Myocyte (in vitro differentiated cells): ENCODE measurements at regions not wholly inside any gene's neighbourhood (a gene's known extent, or its start where the extent isn't known, plus 50 kb on each side); places are given as distances from the start of the nearest gene placed in this dataset.

Experiments
- DNase-seq: peaks from one replicate; pipeline ENCODE4 v3.0.0-alpha.2; 2012; ENCODE audit warnings: low read depth

DNA sequence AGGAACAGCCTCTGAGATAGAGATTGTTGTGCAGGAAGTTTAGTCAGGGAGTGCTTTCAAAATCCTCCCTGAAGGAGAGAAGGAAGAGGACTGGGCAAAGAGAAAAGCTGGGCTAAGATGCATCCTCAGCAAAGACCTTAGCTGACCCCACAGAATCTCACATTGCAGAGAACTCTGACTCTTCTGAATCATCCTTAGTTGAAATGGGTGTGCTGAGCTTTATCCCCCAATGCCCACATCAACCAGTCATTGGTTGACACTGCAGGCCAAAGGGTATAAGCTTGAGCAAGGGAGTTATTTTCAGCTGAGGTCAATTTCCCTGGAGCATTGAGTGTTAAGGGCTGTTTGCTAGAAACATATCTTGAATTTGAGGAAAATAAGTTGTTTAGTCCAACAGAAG lies 732.2 kb downstream of the CBLN4 start:
- no peak for DNase-seq

DNA sequence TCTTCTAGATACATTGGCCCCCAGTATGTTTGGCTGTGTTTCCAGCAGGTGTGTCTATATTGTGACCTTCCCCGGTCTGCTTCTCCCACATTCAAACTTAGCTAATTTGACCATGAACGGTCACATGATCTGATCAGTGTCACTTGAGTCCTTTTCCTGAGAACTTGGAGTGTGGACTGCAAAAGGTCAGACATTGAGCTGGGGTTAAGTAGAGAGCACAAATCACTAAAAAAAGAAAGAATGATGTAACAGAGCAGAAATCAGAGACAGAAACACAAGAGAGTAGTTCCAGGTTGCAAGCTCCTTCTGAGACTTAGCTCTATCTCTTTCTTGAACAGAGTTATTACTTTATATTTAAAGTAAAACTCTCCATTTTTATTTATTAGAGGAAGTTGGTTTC lies 733.9 kb downstream of the CBLN4 start:
- no peak for DNase-seq

DNA sequence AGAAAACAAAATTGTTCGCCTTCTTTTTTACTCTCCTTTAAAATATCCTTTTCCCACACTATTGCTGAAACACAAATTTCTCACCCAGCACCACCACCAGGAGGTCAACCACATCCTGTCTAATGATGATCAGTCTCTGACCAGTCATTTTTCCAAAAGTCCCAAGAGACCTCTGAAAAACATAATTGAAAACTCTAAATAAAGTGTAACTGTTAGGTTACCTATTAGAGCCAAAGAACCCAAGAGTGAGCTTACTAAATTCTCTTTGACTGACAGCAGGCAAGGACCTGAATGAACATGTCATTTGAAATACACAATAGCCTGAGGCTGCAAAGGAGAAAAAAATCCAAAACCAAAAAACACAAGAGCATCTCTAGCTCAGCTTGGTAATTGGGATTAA lies 735.4 kb downstream of the CBLN4 start:
- no peak for DNase-seq

DNA sequence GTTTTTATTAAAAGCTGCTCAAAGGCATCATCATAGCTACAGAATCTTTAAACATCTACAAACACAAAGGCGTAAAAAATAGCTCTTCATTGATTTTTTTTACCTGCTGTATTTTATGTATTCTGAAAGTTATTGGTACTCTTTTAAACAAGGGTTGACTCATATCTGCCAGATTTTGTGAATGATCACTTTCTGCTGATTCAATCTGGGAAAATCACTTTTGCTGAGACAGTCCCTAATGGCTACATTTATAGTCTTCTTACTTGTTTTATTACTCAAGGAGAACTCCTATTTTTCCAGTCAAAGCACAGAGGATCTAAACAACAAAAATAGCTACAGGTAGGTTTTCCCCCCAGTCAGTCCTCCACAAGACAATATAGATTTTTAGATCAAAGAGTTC lies 739.0 kb downstream of the CBLN4 start:
- no peak for DNase-seq

DNA sequence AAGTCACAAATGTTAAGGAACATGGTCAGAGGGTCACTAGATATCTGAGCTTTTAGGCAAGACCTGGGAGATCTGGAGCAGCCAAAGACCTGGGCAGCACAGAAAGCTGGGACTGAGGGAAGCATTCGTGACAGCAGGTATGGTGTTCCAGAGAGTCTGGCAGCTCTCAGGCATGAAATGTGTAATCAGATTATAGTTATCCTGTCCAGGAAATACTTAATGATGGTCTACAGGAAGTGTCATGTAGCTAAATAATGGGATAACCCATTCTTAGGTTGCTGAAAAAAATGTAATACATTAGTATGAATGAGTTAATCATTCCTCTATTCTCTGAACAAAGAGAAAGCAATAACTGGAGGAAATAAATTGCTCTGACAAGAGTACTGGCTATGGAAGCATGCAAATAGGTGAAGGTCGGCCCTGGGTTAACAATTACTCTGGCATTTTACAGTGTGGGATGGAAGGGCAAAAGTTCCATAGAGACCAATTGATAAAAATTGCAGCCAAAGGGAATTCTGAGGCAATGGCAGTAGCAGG lies 740.5 kb downstream of the CBLN4 start:
- DNase-seq: no peak

DNA sequence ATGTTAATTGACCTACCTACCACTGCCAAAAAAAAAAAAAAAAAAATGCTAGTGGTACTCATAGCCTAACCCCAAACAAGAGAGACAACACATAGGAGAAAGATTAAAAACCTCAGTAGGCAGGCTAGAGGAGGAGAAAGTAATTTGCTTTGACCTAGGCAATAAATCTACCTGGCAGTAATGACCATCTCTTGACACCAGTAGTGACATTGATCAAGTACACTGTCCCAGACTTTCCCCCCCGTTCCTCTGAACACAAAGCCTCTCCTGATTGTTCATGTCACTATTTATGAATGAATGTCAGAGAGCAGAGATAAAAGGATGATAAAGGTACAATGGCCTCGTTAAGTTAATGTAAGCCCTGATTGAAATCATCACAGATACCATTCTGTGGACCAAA lies 746.8 kb downstream of the CBLN4 start:
- DNase-seq: no peak

DNA sequence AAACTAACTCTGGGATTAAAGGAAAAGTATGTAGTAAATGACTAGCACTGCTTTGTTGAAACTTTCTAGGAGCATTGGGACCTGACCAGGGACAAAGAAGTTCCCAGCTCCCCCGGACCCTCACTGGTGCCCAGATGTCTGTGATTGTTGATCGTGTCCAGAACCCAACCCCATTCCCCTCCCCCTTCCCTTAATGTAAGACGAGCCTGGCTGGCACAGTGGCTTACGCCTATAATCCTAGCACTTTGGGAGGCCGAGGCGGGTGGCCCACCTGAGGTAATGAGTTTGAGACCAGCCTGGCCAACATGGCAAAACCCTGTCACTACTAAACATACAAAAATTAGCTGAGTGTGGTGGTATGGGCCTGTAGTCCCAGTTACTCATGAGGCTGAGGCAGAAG lies 750.3 kb downstream of the CBLN4 start:
- DNase-seq: no peak

DNA sequence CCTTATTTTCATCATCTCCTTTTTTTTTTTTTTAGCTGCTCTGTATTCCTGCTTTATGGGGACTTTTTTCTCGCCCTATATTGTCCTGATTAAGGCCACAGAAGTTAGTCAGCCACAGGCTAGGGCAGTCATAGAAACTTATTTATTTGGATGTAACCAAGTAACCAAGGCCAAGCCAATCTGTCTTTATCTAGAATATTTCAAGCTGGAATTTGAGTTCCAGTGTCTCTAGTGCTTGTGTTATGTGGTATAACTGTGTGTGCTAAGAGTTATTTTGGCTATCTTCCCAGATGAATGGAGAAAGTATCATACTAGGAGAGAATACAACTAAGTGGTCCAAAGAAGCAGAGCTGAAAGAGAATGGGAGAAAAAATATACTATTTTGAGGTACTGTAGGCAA lies 751.5 kb downstream of the CBLN4 start:
- no peak for DNase-seq

DNA sequence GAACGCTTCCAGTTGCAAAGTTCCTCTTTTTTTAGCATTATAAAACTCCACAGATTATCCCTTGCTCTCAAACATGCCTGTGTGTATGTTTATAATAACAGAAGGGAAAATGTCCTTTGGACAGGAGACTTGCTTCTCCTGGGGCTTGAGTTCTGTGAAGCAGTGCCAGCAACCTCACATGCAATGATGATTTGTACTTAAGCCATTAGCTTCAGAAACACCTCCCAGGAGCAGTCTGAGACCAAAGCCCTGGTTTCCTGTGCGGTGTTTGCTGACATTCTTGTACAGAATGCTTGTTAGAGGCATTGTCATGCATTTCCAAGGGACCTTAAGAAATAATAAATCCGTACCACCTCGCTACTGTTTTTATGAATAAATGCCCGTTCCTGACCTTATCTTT lies 752.8 kb downstream of the CBLN4 start:
- no peak for DNase-seq

DNA sequence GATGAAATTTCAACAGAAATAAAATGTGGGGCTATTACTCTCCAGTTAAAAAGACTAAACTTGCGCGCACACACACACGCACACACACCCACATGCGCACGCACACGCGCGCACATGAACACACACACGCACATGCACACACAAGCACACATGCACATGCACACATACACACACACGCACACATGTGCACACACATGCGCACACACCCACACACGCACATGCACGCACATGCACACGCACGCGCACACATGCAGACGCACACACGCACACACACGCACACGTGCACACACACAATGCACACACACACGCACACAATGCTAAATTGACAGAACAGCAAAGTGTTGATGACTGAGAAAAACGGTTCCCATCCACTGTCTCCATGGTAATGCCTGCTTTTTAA lies 754.1 kb downstream of the CBLN4 start:
- DNase-seq: no peak

DNA sequence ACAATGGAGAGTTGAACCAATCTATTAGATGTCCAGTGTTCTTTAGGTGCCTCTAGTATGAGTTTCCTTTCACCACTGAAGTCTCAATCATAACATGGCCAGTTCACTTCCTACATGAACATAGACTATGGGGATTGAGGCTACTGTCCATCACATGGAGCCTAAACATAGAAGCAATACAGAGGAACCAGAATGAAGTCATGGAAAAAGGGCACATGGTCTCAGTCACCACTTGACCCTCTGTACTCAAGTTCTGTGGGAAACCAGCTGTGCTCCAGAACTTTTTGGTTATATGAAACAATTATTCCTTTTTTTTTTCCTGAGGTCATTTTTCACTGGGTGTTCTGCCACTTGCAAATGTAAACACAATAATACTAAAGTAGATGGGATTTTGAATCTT lies 762.5 kb downstream of the CBLN4 start:
- no peak for DNase-seq

DNA sequence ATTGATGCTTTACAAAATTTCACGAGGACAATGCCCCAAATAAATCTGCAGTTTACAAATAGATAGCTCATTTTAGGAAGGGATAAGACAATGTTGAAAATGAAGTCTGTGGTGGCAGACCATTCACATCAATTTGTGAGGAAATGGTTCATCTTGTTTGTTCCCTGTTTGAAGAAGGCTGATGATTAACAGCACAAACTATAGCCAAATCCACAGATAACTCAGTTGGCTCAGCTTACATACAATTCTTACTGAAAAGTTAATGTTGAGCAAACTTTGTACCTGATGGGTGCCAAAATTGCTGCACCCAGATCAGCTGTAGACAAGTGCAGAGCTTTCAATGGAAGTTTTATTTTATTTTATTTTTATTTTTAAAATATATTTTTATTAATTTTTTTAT lies 763.9 kb downstream of the DOK5 start:
- no peak for DNase-seq

DNA sequence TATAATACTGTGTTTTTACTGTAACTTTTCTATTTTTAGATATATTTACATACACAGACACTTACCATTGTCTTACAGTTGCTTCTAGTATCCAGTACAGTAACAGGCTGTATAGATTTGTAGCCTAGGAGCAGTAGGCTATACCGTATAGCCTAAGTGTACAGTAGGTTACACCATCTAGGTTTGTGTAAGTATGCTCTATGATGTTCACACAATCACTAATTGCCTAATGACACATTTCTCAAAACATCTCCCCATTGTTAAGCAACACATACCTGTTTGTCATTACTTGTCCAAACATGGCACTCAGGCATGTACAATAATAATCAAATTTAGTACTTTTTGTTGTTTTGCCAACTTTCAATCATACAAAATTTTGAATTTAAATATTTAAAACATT lies 757.3 kb downstream of the DOK5 start:
- DNase-seq: no peak

DNA sequence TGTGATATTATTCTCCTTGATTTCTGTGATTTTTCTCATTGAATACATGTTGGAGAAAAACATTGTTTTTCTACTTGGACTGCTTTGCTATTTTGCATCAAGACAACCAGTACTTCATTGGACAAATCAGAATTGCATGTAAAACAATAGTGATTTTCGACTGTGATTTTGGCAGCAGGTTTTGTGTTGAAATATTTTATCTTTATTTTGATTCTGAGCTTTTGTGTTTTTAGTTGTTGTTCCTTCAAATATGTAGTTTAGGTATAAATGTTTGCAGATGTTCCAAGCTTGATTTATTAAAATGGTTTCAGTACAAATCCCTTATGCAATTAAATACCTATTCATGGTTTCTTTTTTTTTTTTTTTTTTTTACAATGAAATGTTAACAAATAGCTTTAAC lies 754.1 kb downstream of the DOK5 start:
- no peak for DNase-seq

DNA sequence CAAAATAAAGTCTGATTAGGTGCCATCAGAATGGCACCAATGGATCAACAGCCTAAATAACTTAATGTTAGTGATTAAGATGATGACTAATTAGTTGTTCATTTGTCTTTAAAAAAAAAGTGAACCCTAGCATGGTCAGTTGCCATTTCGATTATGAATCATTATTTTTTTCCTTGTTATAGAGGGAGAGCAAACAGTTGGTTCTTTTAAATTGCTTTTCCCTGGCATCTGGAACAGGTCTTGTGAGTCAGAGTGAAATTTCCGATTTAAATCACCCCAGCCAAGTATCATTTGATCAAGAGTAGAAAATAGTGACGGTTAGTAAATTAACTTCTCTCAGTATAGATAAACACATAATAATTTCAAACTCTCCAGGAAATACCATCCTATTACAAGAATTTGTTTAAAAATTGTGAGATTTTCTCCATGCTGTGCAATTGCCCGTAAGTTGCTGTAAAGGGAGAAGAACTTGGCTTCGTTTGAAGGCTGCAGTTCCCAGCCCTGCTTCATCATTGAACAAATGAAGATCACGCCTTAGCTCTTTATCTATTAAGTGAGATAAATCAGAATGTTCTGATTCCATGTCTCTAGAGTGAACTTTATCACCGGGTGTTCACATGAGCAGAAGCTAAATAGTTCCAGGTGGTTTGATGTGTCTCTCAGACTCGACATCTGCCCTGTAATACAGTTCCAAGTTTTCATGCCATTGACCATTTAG lies 741.3 kb downstream of the DOK5 start:
- DNase-seq: no peak

DNA sequence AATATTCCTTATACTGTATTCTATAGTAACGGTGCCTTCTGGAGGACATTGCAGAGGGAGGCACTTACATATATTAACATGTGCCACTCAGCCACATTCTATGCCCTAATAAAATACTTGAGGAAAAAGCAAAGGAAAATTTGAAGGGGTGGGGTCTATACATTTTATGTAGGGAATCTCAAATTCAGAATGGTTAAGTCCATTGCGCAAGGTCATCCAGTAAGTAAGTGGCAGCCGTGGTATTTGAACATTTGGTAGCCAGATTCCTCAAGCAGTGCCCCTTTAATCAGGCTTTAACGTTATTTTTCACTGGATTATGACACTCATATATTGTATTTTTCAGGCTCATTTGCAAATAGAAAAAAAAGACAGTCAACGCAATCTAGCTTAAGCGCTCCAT lies 738.3 kb downstream of the DOK5 start:
- DNase-seq: no peak

DNA sequence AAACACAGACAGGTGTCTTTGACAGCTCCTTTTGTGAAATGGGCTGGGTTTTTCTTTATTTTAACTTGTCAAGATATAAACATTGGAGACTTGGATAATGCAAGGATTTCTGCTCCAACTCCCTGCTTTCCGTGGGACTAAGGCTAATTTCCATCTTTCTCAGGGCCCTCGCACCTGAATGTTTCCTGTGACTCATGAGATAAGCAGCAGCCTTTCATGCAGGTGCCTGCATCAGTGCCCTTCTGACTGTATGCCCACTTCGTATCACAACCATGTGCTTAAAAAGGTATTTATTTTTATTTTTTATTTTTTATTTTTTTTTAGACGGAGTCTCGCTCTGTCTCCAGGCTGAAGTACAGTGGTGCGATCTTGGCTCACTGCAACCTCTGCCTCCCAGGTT lies 736.1 kb downstream of the DOK5 start:
- no peak for DNase-seq

DNA sequence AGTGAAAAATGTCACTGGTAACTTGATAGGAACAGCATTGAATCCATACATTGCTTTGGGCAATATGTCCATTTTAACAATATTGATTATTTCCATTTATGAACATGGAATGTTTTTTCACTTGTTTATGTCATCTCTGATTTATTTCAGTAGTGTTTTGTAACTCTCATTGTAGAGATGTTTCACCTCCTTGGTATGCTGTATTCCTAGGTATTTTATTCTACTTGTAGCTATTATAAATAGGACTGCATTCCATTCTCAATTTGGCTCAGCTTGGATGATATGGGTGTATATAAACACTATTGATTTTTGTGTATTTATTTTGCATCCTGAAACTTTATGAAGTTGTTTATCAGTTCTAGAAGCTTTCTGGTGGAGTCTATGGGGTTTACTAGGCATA lies 730.3 kb downstream of the DOK5 start:
- DNase-seq: no peak

DNA sequence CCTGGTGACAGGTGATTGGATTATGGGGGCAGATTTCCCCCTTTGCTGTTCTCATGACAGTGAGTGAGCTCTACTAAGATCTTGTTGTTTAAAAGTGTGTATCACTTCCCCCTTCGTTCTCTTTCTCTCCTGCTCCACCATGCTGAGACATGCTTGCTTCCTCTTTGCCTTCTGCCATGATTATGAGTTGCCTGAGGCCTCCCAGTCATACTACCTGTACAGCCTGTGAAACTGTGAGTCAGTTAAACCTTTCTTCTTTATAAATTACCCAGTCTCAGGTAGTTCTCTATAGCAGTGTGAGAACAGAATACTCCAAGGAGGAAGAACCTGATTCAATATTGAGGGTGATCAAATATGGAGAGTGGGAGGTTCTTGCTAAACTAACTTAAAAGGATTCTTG lies 724.9 kb downstream of the DOK5 start:
- DNase-seq: no peak

DNA sequence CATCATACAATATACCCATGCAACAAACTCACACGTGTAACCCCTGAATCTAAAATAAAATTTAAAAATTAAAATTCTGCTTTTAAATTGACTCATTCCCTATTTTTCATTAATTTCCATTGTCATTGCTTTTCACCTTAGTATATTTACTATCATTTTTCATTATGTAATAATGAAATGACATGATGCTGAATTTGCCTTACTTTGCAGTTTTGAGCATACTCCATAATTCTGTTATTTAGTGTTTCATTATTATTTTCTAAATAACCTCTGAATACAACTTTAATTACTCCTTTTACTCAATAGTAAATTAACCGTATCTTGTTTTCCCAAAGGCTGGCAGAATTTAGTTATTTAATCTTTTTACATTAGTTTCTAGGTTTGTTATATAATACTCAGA lies 719.6 kb downstream of the DOK5 start:
- DNase-seq: no peak

DNA sequence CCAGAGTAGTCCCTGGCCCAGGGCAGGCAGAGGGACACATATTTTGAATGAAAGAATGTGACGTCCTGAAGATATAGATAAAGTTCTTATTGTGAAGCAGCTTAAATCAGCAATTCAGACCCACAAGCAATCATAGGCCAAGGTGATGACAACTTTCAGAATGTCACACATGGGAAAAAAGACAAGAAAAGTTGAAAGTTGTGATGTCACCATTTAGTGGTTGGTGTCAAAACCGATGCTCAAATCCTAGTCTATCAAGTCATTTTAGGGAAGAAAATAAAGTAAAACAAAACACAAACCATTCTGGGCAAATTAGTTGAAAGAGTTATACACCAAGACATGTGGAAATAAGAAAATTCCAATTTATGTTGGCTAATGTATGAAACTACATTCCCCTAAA lies 710.8 kb downstream of the DOK5 start:
- no peak for DNase-seq

DNA sequence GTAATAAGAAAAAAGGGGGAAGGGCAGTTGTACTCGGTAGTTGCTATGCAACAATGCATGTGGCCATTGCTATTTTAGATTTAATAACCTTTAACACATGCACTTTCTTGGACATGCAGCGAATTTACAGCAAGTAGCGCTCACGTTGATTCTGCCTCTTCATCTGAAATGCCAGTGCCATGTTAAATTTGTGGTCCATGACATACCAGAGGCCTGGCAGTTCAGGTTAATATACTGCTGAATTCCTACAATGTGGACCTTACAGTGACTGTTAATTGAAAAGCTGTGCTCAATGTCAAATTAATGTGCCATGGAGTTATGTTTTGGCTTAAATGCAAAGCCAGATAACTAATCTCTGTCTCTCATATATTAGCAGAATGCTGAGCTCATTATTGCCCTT lies 699.7 kb downstream of the DOK5 start:
- no peak for DNase-seq

DNA sequence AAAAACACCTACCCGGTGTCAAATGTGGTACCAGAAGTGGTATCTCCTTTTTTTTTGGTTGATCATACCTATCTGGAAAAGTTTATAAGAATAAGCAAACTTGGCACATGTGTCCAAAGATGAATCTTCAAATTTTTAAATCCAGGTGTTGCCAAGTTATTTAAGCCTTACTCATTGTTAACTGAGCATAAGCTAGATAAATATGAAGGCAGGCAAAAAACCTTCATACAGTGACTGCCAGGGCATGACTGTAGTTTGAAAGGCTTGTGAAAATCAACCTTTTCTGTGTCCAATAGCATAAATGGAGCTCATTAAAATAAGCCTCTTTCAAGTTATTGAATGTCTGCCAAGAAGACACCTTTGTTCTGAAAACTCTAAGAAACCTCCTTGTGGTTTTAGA lies 699.2 kb downstream of the DOK5 start:
- no peak for DNase-seq

DNA sequence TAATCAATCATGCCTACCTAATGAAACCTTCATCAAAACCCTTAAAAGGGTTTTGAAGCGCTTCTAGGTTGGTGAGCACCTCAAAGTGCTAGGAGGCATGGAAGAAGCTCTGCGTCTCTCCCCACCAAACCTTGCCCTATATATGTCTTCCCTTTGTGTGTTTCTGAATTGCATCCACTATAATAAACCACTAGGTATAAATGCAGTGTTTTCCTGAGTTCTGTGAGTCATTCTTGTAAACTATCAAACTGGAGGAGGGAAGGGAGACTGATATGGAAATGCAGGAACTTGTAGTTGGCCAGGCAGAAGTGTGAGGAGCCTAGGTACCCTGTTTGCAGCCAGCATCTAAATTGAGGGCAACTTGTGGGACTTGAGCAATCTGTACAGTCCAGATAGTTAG lies 698.8 kb downstream of the DOK5 start:
- no peak for DNase-seq
